PC-9 (cell line): ENCODE measurements at regions not wholly inside any gene's neighbourhood (a gene's known extent, or its start where the extent isn't known, plus 50 kb on each side); places are given as distances from the start of the nearest gene placed in this dataset.

Experiments used
- BruUV-seq: library from RNA; stranded (reverse); fragments of 400-500 nt; replicated peaks from 2 replicates; lab custom pipeline; 2021; lab: Mats Ljungman, UMichigan
- CTCF ChIA-PET: fragments of 300-600 bp; sonication (Branson Sonifier 250); formaldehyde crosslinking; loops from one replicate; lab custom pipeline; 2022; ENCODE audit warnings: antibody characterized with exemption; lab: Charles Lee
- POLR2A ChIA-PET: fragments of 300-600 bp; sonication (Branson Sonifier 250); formaldehyde crosslinking; loops from one replicate; lab custom pipeline; 2022; ENCODE audit warnings: antibody characterized with exemption; ENCODE audit not compliant: unreplicated experiment; lab: Charles Lee
- DNase-seq, 2 experiments: peaks; one replicate each; pipeline versions ENCODE4 v3.0.0 to v3.0.0-alpha.2; 2015 to 2022; ENCODE audit warnings: mixed read lengths in 1 of 2
- H2AFZ ChIP-seq: fragments of 200-600 bp; sonication (generic); 2 replicates; pipeline ENCODE4 v1.8.1; 2017; ENCODE audit warnings: antibody characterized with exemption
- H3F3A ChIP-seq: fragments of 200-600 bp; sonication (generic); 2 replicates; pipeline ENCODE4 v1.8.1; 2017; ENCODE audit warnings: antibody characterized with exemption, mild to moderate bottlenecking, low read depth; ENCODE audit not compliant: insufficient read depth
- H3K27ac ChIP-seq: fragments of 200-600 bp; sonication (generic); 2 replicates; pipeline ENCODE4 v1.6.1; 2016; ENCODE audit warnings: mixed run types
- H3K27me3 ChIP-seq: fragments of 200-600 bp; sonication (generic); 2 replicates; pipeline ENCODE4 v1.6.1; 2016; ENCODE audit warnings: low read depth, mixed run types; ENCODE audit not compliant: insufficient read depth
- H3K36me3 ChIP-seq: fragments of 200-600 bp; sonication (generic); 2 replicates; pipeline ENCODE4 v1.6.1; 2016; ENCODE audit warnings: low read depth, mixed run types
- H3K4me1 ChIP-seq: fragments of 200-600 bp; sonication (generic); replicated peaks from 2 replicates; pipeline ENCODE4 v1.6.1; 2016; ENCODE audit warnings: mixed run types; ENCODE audit not compliant: insufficient read depth
- H3K4me2 ChIP-seq: fragments of 200-600 bp; sonication (generic); 2 replicates; pipeline ENCODE4 v1.6.1; 2017; ENCODE audit warnings: mixed run types
- H3K4me3 ChIP-seq: fragments of 200-600 bp; sonication (generic); 2 replicates; pipeline ENCODE4 v1.6.1; 2016; ENCODE audit warnings: mixed run types
- H3K79me2 ChIP-seq: fragments of 200-600 bp; sonication (generic); 2 replicates; pipeline ENCODE4 v1.6.1; 2017; ENCODE audit warnings: low read depth, mixed run types
- H3K9me2 ChIP-seq: fragments of 200-600 bp; sonication (generic); 2 replicates; pipeline ENCODE4 v1.8.1; 2017; ENCODE audit warnings: mild to moderate bottlenecking; ENCODE audit not compliant: insufficient read depth
- H3K9me3 ChIP-seq: fragments of 200-600 bp; sonication (generic); 2 replicates; pipeline ENCODE4 v1.8.1; 2016; ENCODE audit warnings: low read depth; ENCODE audit not compliant: insufficient read depth
- H4K20me1 ChIP-seq: fragments of 200-600 bp; sonication (generic); 2 replicates; pipeline ENCODE4 v1.8.1; 2017; ENCODE audit not compliant: insufficient read depth
- CTCF ChIP-seq: fragments of 200-600 bp; sonication (generic); conservative IDR thresholded peaks from 2 replicates; pipeline ENCODE4 v1.6.1; 2017; ENCODE audit warnings: mixed run types, antibody characterized with exemption, mild to moderate bottlenecking, moderate library complexity
- EZH2 ChIP-seq: fragments of 200-600 bp; sonication (generic); IDR thresholded peaks from 2 replicates; pipeline ENCODE4 v1.8.0; 2017; ENCODE audit warnings: antibody characterized with exemption, low read depth
- intact Hi-C: fragments of 100-400 bp; cut with micrococcal nuclease; formaldehyde crosslinking; loops from one replicate; pipeline ENCODE4 v1.10.0; 2022; ENCODE audit not compliant: unreplicated experiment

- Histone ChIP-seq H3K36me3 (no peaks in the 10 kb centered on the region), H3K4me2 (no peak overlapping the region), H3K27ac (no peak overlapping the region), H3F3A (no peaks in the 10 kb centered on the region), H3K79me2 (no peaks in the 10 kb centered on the region), H3K4me1 (no peaks in the 10 kb centered on the region), H4K20me1 (no peaks in the 10 kb centered on the region), H3K9me3 (no peaks in the 10 kb centered on the region), H2AFZ (no peak overlapping the region), H3K4me3 (no peak overlapping the region), H3K9me2 (no peaks in the 10 kb centered on the region), H3K27me3 (no peaks in the 10 kb centered on the region)
- TF ChIP-seq CTCF: no peak
- no peak for TF ChIP-seq EZH2
- ChIA-PET POLR2A (no interaction called here), CTCF (interaction anchor here (0.6 kb wide), 1 partner anchor 24 kb away, joined by 3 read pairs; no protein-coding TSS in a partner anchor)
- no peak for DNase-seq
- no TSS peak for BruUV-seq
- intact Hi-C loops: no loop called here
Measured at GRCh38 chr1:54464477-54465146, 58.4 kb upstream of the SSBP3 start.

GRCh38 chr1:54464031-54464476, 57.9 kb upstream of the SSBP3 start:
- no peaks in the 10 kb centered on the region for H3K4me1 ChIP-seq
- H3K4me3 ChIP-seq: no peak overlapping the region
- H3K9me2 ChIP-seq: no peaks in the 10 kb centered on the region
- H3K4me2 ChIP-seq: no peak overlapping the region
- no peak overlapping the region for H2AFZ ChIP-seq
- ChIA-PET CTCF (interaction anchor here (0.6 kb wide), 1 partner anchor 25 kb away, joined by 3 read pairs; no protein-coding TSS in a partner anchor), POLR2A (no interaction called here)
- H3K79me2 ChIP-seq: no peaks in the 10 kb centered on the region
- TF ChIP-seq CTCF: no peak
- no peak for TF ChIP-seq EZH2
- no peak for DNase-seq
- no peak overlapping the region for H3K27ac ChIP-seq
- no peaks in the 10 kb centered on the region for H3K36me3 ChIP-seq
- H4K20me1 ChIP-seq: no peaks in the 10 kb centered on the region
- no peaks in the 10 kb centered on the region for H3F3A ChIP-seq
- H3K27me3 ChIP-seq: no peaks in the 10 kb centered on the region
- no TSS peak for BruUV-seq
- intact Hi-C loops: no loop called here
- no peaks in the 10 kb centered on the region for H3K9me3 ChIP-seq

GRCh38 chr1:54463259-54464030, 57.3 kb upstream of the SSBP3 start:
- no peaks in the 10 kb centered on the region for H3K36me3 ChIP-seq
- H3K27ac ChIP-seq: no peak overlapping the region
- H3F3A ChIP-seq: no peaks in the 10 kb centered on the region
- no peak overlapping the region for H3K4me2 ChIP-seq
- H3K9me3 ChIP-seq: no peaks in the 10 kb centered on the region
- no peak for DNase-seq
- CTCF ChIA-PET: no interaction called here
- no peaks in the 10 kb centered on the region for H3K4me1 ChIP-seq
- H3K9me2 ChIP-seq: no peaks in the 10 kb centered on the region
- H2AFZ ChIP-seq: no peak overlapping the region
- intact Hi-C loops: no loop called here
- no peak overlapping the region for H3K4me3 ChIP-seq
- no peak for TF ChIP-seq CTCF
- no peaks in the 10 kb centered on the region for H3K27me3 ChIP-seq
- no peaks in the 10 kb centered on the region for H4K20me1 ChIP-seq
- POLR2A ChIA-PET: no interaction called here
- no peaks in the 10 kb centered on the region for H3K79me2 ChIP-seq
- no TSS peak for BruUV-seq
